ENCODE measurements at regions not wholly inside any gene's neighbourhood (a gene's known extent, or its start where the extent isn't known, plus 50 kb on each side); places are given as distances from the start of the nearest gene placed in this dataset.

DNA sequence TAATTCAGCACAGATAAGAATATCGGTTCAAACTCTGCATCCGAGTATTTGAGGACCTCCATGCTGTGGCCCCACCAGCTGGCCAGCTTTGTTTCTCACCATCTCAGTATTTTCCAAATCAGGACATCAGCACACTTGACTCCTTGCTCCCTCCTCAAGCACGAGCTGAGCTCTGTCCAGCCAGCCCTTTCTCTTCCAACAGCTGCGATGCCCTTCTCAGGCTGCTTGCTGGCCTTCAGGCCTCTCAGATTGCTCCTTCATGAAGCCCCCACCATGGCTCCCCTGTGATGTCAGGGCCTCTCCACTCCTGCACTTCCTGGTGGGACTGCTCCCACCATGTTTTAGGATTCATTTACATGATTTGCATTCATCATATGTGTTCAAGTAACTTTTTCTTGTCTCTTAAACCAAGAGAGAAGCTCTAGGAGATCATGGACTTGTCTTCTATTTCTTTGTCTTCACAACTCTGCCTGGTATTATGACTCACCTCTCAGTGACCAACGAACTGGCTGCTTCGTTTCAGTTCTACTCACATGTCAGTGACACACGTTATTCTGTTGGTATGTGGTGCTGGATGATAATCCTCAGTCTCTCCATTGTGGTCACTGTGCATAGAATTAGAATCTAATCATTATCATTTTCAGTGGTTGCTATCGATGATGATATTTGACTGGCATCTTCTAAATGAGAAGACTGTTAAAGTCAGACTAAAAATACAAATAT lies 471.7 kb downstream of the EFNB2 start:
- no peak overlapping the region for H3K4me3 Mint-ChIP-seq
- H3K4me1 Mint-ChIP-seq (ENCODE audit: low read depth), result no peaks in the 10 kb centered on the region
- H3K9me3 Mint-ChIP-seq (ENCODE audit: low read depth), result no peaks in the 10 kb centered on the region
- H3K27ac Mint-ChIP-seq, result no peak overlapping the region
- no peaks in the 10 kb centered on the region for H3K27me3 Mint-ChIP-seq
- no peaks in the 10 kb centered on the region for H3K36me3 Mint-ChIP-seq

DNA sequence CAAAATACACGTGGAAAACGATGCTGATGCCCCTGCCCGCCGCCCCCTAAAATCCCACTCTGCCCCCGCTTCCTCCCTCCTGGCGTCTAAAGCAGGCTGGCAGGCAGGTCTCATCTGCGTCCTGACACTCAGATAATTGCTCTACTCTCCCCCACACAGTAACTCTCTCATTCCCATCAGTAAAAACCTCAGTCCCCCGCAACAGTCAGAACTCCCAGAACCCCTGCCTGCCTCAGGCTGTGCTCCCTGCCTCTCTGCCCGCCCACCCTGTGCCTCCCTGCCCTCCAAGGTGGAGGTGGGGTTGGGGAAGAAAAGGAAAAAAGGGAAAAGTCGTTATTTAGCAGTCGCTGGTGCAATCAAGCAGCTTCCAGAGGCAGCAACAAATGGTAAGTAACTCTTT lies 473.7 kb downstream of the EFNB2 start:
- H3K9me3 Mint-ChIP-seq (ENCODE audit: low read depth), result no peaks in the 10 kb centered on the region
- no peaks in the 10 kb centered on the region for H3K4me1 Mint-ChIP-seq (ENCODE audit: low read depth)
- H3K4me3 Mint-ChIP-seq, result no peak overlapping the region
- H3K27ac Mint-ChIP-seq, result no peak overlapping the region
- H3K36me3 Mint-ChIP-seq, result no peaks in the 10 kb centered on the region
- no peaks in the 10 kb centered on the region for H3K27me3 Mint-ChIP-seq

- H3K27me3 Mint-ChIP-seq, result no peaks in the 10 kb centered on the region
- no peaks in the 10 kb centered on the region for H3K36me3 Mint-ChIP-seq
- no peak overlapping the region for H3K4me3 Mint-ChIP-seq
- H3K27ac Mint-ChIP-seq, result no peak overlapping the region
- no peaks in the 10 kb centered on the region for H3K9me3 Mint-ChIP-seq (ENCODE audit: low read depth)
- H3K4me1 Mint-ChIP-seq (ENCODE audit: low read depth), result no peaks in the 10 kb centered on the region
Observed at GRCh38 chr13:106056851-106057250, 478.6 kb downstream of the EFNB2 start.

DNA sequence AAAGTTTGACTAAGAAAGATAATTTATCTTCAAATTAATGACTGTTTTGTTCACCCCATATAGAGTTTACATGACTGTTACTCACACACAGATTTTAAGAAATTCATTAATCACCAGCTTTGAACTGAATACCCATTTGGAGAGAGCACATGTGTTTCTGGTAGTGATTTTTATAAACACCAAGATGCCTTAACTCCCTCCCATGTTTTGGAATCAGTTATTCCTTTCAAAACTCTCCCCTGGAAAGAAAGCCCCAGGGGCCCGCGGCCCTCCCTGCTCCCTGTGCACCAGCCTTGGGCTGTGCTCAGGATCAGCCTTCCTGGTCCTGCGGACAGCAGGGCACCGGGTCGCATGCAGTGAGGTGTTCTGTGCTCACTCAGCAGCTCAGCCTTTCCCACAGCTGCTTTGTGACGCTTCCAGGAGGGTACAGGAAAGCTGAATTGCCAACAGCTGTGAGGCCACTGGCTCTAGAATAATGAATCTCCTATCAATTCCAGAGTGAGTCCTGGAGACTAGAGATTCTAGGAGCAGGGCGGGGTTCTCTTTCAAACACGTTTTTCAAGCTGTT lies 483.2 kb downstream of the EFNB2 start:
- Mint-ChIP-seq H3K27ac (no peak overlapping the region), H3K36me3 (no peaks in the 10 kb centered on the region), H3K27me3 (no peaks in the 10 kb centered on the region), H3K9me3 (ENCODE audit: low read depth) (no peaks in the 10 kb centered on the region), H3K4me3 (no peak overlapping the region), H3K4me1 (ENCODE audit: low read depth) (no peaks in the 10 kb centered on the region)

DNA sequence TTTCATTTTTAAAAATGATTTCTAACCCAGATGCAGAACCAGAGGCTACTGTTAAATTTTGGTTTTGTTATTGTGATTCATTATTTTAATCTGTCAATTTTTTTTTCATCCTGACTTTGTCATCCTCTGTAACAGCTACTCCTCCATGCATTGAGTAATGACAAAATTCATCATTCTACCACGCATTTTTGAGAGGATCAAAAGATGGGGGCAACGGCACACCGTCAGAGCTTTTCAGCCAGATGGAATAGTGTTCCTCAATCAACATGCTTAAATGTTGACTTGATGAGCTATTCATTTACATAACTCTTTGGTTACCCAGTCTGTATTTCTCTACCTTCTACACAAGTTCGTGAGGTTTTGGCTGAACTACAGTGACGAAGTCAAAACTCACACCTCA lies 486.3 kb downstream of the EFNB2 start:
- H3K27me3 Mint-ChIP-seq, result no peaks in the 10 kb centered on the region
- no peak overlapping the region for H3K4me3 Mint-ChIP-seq
- no peaks in the 10 kb centered on the region for H3K36me3 Mint-ChIP-seq
- H3K27ac Mint-ChIP-seq, result no peak overlapping the region
- no peaks in the 10 kb centered on the region for H3K4me1 Mint-ChIP-seq (ENCODE audit: low read depth)
- no peaks in the 10 kb centered on the region for H3K9me3 Mint-ChIP-seq (ENCODE audit: low read depth)

DNA sequence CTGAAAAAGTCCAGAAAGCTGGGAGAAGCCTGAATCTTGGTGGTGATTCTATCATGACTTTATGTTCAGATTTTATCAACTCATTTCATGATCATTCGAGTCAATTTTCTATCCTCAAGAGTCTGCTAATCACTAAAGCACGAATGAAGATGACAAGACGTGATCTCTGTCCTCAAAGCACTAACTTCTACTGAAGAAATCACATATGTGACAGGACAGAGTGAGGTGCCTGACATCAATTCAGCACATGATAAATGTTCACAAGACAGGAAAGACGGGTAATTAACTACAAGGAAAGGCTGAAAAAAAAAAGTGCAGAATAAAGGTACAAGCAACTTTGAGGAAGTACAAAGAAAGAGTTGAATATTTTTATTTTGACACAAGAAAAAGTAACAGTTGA lies 487.1 kb downstream of the EFNB2 start:
- no peaks in the 10 kb centered on the region for H3K4me1 Mint-ChIP-seq (ENCODE audit: low read depth)
- no peaks in the 10 kb centered on the region for H3K36me3 Mint-ChIP-seq
- no peak overlapping the region for H3K27ac Mint-ChIP-seq
- H3K27me3 Mint-ChIP-seq, result no peaks in the 10 kb centered on the region
- no peaks in the 10 kb centered on the region for H3K9me3 Mint-ChIP-seq (ENCODE audit: low read depth)
- H3K4me3 Mint-ChIP-seq, result no peak overlapping the region

- Mint-ChIP-seq H3K27ac (no peak overlapping the region), H3K4me3 (no peak overlapping the region), H3K36me3 (no peaks in the 10 kb centered on the region), H3K27me3 (no peaks in the 10 kb centered on the region), H3K4me1 (ENCODE audit: low read depth) (no peaks in the 10 kb centered on the region), H3K9me3 (ENCODE audit: low read depth) (no peaks in the 10 kb centered on the region)
Observed at GRCh38 chr13:106047859-106048258, 487.6 kb downstream of the EFNB2 start.

- H3K36me3 Mint-ChIP-seq, result no peaks in the 10 kb centered on the region
- H3K27me3 Mint-ChIP-seq, result peaks cover 4% of the 10 kb centered on the region
- H3K27ac Mint-ChIP-seq, result no peak overlapping the region
- peaks cover 3% of the 10 kb centered on the region for H3K9me3 Mint-ChIP-seq (ENCODE audit: low read depth)
- H3K4me3 Mint-ChIP-seq, result no peak overlapping the region
- no peaks in the 10 kb centered on the region for H3K4me1 Mint-ChIP-seq (ENCODE audit: low read depth)
Observed at GRCh38 chr13:106042996-106043581, 492.4 kb downstream of the EFNB2 start.

- Mint-ChIP-seq H3K36me3 (no peaks in the 10 kb centered on the region), H3K27ac (no peak overlapping the region), H3K4me3 (no peak overlapping the region), H3K9me3 (ENCODE audit: low read depth) (peaks cover 3% of the 10 kb centered on the region), H3K27me3 (peaks cover 4% of the 10 kb centered on the region), H3K4me1 (ENCODE audit: low read depth) (no peaks in the 10 kb centered on the region)
Observed at GRCh38 chr13:106041445-106041844, 494.0 kb downstream of the EFNB2 start.

- H3K27me3 Mint-ChIP-seq, result peaks cover 5% of the 10 kb centered on the region
- H3K4me3 Mint-ChIP-seq, result no peak overlapping the region
- H3K9me3 Mint-ChIP-seq (ENCODE audit: low read depth), result peaks cover 3% of the 10 kb centered on the region
- H3K27ac Mint-ChIP-seq, result no peak overlapping the region
- no peaks in the 10 kb centered on the region for H3K36me3 Mint-ChIP-seq
- no peaks in the 10 kb centered on the region for H3K4me1 Mint-ChIP-seq (ENCODE audit: low read depth)
Observed at GRCh38 chr13:106038752-106039151, 496.7 kb downstream of the EFNB2 start.

- Mint-ChIP-seq H3K9me3 (ENCODE audit: low read depth) (peaks cover 3% of the 10 kb centered on the region), H3K27ac (no peak overlapping the region), H3K36me3 (no peaks in the 10 kb centered on the region), H3K4me1 (ENCODE audit: low read depth) (no peaks in the 10 kb centered on the region), H3K27me3 (peaks cover 5% of the 10 kb centered on the region), H3K4me3 (no peak overlapping the region)
Observed at GRCh38 chr13:106036870-106037269, 498.6 kb downstream of the EFNB2 start.

DNA sequence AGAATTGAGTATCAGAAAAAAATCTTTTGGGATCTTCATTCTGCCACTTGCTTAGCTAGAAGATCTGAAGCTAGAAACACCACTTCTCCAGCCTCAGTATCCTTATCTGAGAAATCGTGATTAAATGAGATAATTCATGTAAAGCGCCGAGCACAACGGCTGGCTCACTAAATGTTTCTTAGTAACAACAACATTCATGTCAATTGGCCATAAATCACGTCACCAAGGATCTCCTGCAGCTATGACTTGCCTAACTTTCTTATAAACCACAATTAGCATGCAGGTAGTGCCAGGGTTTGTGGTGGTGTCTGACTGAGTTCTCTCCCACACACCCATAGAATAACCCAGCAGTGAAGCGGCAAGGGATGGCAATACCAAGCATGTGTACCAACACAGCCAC lies 501.3 kb downstream of the EFNB2 start:
- Mint-ChIP-seq H3K4me3 (no peak overlapping the region), H3K4me1 (ENCODE audit: low read depth) (no peaks in the 10 kb centered on the region)

DNA sequence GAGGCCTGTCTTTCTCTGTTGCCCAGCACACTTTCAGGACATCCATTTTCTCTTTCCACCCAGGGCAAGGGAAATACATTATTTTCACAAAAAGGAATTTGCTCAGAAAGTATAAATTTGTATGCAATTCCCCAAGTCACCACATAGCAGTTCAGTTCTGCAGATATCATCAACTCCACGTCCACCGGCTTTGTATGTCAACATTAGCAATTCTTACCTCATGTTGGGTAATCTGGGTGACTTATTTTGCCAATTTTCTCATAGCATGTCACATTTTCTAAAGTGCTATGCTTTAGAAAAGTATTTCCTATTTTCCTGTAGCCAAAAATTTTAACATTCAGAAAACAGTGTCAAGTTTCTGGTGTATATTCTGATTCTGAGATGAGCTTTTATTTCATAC lies 501.8 kb downstream of the EFNB2 start:
- no peaks in the 10 kb centered on the region for H3K9me3 Mint-ChIP-seq (ENCODE audit: low read depth)
- peaks cover 3% of the 10 kb centered on the region for H3K27me3 Mint-ChIP-seq
- H3K36me3 Mint-ChIP-seq, result no peaks in the 10 kb centered on the region
- no peak overlapping the region for H3K4me3 Mint-ChIP-seq
- H3K4me1 Mint-ChIP-seq (ENCODE audit: low read depth), result no peaks in the 10 kb centered on the region
- H3K27ac Mint-ChIP-seq, result no peak overlapping the region

More for the DNA sequence above, 501.3 kb downstream of the EFNB2 start:
- Mint-ChIP-seq H3K36me3 (no peaks in the 10 kb centered on the region), H3K27me3 (peaks cover 3% of the 10 kb centered on the region), H3K9me3 (ENCODE audit: low read depth) (no peaks in the 10 kb centered on the region), H3K27ac (no peak overlapping the region)

GRCh38 chr13:106032441-106032840 lies 503.0 kb downstream of the EFNB2 start:
- Mint-ChIP-seq H3K9me3 (ENCODE audit: low read depth) (peaks cover 4% of the 10 kb centered on the region), H3K4me1 (ENCODE audit: low read depth) (no peaks in the 10 kb centered on the region), H3K36me3 (no peaks in the 10 kb centered on the region), H3K27me3 (peaks cover 3% of the 10 kb centered on the region), H3K4me3 (no peak overlapping the region), H3K27ac (no peak overlapping the region)

DNA sequence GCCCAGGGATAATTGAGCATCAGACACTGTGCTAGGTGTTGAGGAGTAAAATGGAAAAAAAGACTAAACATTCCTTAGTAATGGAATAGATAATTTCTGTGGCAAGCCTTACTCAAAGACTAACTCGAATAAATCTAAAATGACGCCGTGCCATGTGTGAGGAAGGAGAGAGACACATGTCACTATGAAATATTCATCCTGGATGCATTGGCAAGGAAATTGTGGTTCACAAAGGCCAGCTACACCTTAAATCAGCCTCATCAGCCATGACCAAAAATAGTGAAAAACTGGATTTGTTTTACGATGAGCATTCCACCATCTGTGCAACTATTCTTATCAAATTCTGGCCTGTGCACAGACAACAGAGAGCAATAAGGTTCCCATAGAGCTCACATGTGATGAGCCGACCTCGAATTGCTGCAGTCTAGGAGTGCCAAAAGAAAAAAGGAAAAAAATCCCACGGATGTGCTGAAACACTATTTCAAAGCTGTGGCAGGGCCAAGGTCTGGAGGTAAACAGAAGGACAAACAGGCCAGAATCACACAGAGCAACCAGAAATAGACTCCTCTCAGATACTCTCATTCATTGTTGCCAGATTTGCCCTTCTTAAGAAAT lies 505.7 kb downstream of the EFNB2 start:
- Mint-ChIP-seq H3K4me1 (ENCODE audit: low read depth) (no peaks in the 10 kb centered on the region), H3K9me3 (ENCODE audit: low read depth) (peaks cover 10% of the 10 kb centered on the region), H3K27me3 (peaks cover 2% of the 10 kb centered on the region), H3K4me3 (no peak overlapping the region), H3K36me3 (no peaks in the 10 kb centered on the region), H3K27ac (no peak overlapping the region)
